ENCODE measurements at regions not wholly inside any gene's neighbourhood (a gene's known extent, or its start where the extent isn't known, plus 50 kb on each side); places are given as distances from the start of the nearest gene placed in this dataset.

DNA sequence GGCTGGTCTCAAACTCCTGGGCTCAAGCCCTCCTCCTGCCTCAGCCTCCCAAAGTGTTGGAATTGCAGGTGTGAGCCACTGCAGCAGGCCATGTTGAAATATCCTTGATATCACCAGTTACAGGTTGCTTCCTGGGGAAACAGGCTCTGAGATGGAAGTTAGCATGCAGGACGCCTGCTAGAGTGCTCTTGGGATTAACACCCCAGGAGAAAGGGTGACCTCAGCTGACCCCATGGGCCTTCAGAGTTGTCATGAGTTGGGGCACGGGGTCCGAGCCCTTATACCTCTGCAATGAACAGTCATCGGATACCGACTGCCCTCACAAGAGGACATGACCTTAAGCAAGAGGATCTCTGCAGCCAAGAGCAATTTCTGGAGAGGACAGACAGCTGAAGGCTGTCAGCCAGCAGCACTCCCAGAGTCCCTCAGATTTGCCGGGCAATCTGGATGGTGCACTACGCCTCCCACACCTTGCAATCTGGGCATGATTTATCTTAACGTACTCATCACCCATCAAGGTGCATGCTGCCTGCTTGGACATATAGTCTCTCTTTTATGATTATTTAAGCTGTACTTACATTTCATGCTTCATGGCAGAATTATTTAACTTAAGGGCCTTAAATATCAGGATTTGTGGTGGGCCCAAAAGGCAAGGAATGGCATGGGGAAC lies 134.6 kb downstream of the ADSS2 start:
- Histone ChIP-seq H3K9ac (ENCODE audit: low read length) (no peak overlapping the region), H3K36me3 (ENCODE audit: insufficient read depth, low read length) (no peaks in the 10 kb centered on the region), H3K9me3 (ENCODE audit: low read length) (no peaks in the 10 kb centered on the region), H2AFZ (ENCODE audit: low read depth, low read length) (no peak overlapping the region), H3K79me2 (replicated peaks; ENCODE audit: insufficient read depth, low read length) (no peaks in the 10 kb centered on the region), H3K27me3 (ENCODE audit: insufficient read depth, low read depth, low read length) (no peaks in the 10 kb centered on the region), H4K20me1 (ENCODE audit: insufficient read depth) (no peaks in the 10 kb centered on the region), H3K27ac (ENCODE audit: low read length) (no peak overlapping the region), H3K4me2 (ENCODE audit: low read length) (no peak overlapping the region), H3K9me2 (ENCODE audit: insufficient read depth, low read length) (no peaks in the 10 kb centered on the region), H3F3A (ENCODE audit: insufficient read depth, low read length, poor library complexity, severe bottlenecking) (no peaks in the 10 kb centered on the region), H3K4me3 (ENCODE audit: low read length) (no peak overlapping the region)
- TF ChIP-seq MXI1 (conservative IDR thresholded peaks at IDR 0.05; ENCODE audit: poor library complexity, severe bottlenecking) (no peak), RAD21 (conservative IDR thresholded peaks at IDR 0.05) (no peak)
- TF ChIP-seq, protein P1, sequence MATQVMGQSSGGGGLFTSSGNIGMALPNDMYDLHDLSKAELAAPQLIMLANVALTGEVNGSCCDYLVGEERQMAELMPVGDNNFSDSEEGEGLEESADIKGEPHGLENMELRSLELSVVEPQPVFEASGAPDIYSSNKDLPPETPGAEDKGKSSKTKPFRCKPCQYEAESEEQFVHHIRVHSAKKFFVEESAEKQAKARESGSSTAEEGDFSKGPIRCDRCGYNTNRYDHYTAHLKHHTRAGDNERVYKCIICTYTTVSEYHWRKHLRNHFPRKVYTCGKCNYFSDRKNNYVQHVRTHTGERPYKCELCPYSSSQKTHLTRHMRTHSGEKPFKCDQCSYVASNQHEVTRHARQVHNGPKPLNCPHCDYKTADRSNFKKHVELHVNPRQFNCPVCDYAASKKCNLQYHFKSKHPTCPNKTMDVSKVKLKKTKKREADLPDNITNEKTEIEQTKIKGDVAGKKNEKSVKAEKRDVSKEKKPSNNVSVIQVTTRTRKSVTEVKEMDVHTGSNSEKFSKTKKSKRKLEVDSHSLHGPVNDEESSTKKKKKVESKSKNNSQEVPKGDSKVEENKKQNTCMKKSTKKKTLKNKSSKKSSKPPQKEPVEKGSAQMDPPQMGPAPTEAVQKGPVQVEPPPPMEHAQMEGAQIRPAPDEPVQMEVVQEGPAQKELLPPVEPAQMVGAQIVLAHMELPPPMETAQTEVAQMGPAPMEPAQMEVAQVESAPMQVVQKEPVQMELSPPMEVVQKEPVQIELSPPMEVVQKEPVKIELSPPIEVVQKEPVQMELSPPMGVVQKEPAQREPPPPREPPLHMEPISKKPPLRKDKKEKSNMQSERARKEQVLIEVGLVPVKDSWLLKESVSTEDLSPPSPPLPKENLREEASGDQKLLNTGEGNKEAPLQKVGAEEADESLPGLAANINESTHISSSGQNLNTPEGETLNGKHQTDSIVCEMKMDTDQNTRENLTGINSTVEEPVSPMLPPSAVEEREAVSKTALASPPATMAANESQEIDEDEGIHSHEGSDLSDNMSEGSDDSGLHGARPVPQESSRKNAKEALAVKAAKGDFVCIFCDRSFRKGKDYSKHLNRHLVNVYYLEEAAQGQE (IDR thresholded peaks at IDR 0.05; ENCODE audit: borderline replicate concordance), result no peak
- TF ChIP-seq, protein P2, sequence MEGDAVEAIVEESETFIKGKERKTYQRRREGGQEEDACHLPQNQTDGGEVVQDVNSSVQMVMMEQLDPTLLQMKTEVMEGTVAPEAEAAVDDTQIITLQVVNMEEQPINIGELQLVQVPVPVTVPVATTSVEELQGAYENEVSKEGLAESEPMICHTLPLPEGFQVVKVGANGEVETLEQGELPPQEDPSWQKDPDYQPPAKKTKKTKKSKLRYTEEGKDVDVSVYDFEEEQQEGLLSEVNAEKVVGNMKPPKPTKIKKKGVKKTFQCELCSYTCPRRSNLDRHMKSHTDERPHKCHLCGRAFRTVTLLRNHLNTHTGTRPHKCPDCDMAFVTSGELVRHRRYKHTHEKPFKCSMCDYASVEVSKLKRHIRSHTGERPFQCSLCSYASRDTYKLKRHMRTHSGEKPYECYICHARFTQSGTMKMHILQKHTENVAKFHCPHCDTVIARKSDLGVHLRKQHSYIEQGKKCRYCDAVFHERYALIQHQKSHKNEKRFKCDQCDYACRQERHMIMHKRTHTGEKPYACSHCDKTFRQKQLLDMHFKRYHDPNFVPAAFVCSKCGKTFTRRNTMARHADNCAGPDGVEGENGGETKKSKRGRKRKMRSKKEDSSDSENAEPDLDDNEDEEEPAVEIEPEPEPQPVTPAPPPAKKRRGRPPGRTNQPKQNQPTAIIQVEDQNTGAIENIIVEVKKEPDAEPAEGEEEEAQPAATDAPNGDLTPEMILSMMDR (IDR thresholded peaks at IDR 0.05; ENCODE audit: poor library complexity, severe bottlenecking), result no peak

- no peak overlapping the region for H3K27ac ChIP-seq (ENCODE audit: low read length)
- no peak overlapping the region for H3K4me3 ChIP-seq (ENCODE audit: low read length)
- no peak overlapping the region for H3K4me2 ChIP-seq (ENCODE audit: low read length)
- no peak overlapping the region for H2AFZ ChIP-seq (ENCODE audit: low read depth, low read length)
- no peaks in the 10 kb centered on the region for H4K20me1 ChIP-seq (ENCODE audit: insufficient read depth)
- no peaks in the 10 kb centered on the region for H3K9me2 ChIP-seq (ENCODE audit: insufficient read depth, low read length)
- TF ChIP-seq EZH2 (IDR thresholded peaks at IDR 0.05; ENCODE audit: borderline replicate concordance, insufficient read depth, low read length, poor library complexity, severe bottlenecking), result no peak
- TF ChIP-seq MXI1 (conservative IDR thresholded peaks at IDR 0.05; ENCODE audit: poor library complexity, severe bottlenecking), result no peak
- no peak for TF ChIP-seq RAD21 (conservative IDR thresholded peaks at IDR 0.05)
- TF ChIP-seq, protein P2 (IDR thresholded peaks at IDR 0.05; ENCODE audit: poor library complexity, severe bottlenecking), result no peak
- no peak for TF ChIP-seq SMC3 (conservative IDR thresholded peaks at IDR 0.05; ENCODE audit: poor library complexity)
- TF ChIP-seq TAF1 (IDR thresholded peaks at IDR 0.05; ENCODE audit: low read depth), result no peak
- TF ChIP-seq POLR2AphosphoS5 (IDR thresholded peaks at IDR 0.05), result no peak
- no peak for TF ChIP-seq EP300 (conservative IDR thresholded peaks at IDR 0.05; ENCODE audit: poor library complexity, severe bottlenecking)
- TF ChIP-seq, protein P1 (IDR thresholded peaks at IDR 0.05; ENCODE audit: borderline replicate concordance), result no peak
- H3K27me3 ChIP-seq (ENCODE audit: insufficient read depth, low read depth, low read length), result no peaks in the 10 kb centered on the region
- H3K9me3 ChIP-seq (ENCODE audit: low read length), result no peaks in the 10 kb centered on the region
- no peaks in the 10 kb centered on the region for H3F3A ChIP-seq (ENCODE audit: insufficient read depth, low read length, poor library complexity, severe bottlenecking)
- no peaks in the 10 kb centered on the region for H3K79me2 ChIP-seq (replicated peaks; ENCODE audit: insufficient read depth, low read length)
- no peak overlapping the region for H3K9ac ChIP-seq (ENCODE audit: low read length)
- no peaks in the 10 kb centered on the region for H3K36me3 ChIP-seq (ENCODE audit: insufficient read depth, low read length)
Measured at GRCh38 chr1:244318078-244318477, 133.6 kb downstream of the ADSS2 start.
